Prostate gland (tissue), 2 donors: ENCODE measurements at regions not wholly inside any gene's neighbourhood (a gene's known extent, or its start where the extent isn't known, plus 50 kb on each side); places are given as distances from the start of the nearest gene placed in this dataset.

Source experiments
- CTCF ChIP-seq, 4 experiments: fragments of 200-600 bp in 2 of 4; fragments of 450-650 bp in 2 of 4; sonication (generic) in 2 of 4; IDR thresholded peaks; 1 replicate in 3 of 4; 2 replicates in 1 of 4; pipeline ENCODE4 v1.5.1; 2016 to 2019; ENCODE audit warnings: antibody characterized with exemption in 4 of 4, mild to moderate bottlenecking in 2 of 4, moderate library complexity in 2 of 4
- POLR2A ChIP-seq: fragments of 450-650 bp; IDR thresholded peaks from one replicate; pipeline ENCODE4 v1.6.1; 2016; ENCODE audit warnings: antibody characterized with exemption, mild to moderate bottlenecking

GRCh38 chr4:186342582-186342981, 76.6 kb downstream of the F11 start:
- TF ChIP-seq CTCF (IDR thresholded peaks at IDR 0.05) (no peak), POLR2A (no peak)
